ENCODE measurements at regions not wholly inside any gene's neighbourhood (a gene's known extent, or its start where the extent isn't known, plus 50 kb on each side); places are given as distances from the start of the nearest gene placed in this dataset.

GRCh38 chr15:94987085-94987484 is 755.7 kb downstream of the MCTP2 start:
- Histone ChIP-seq H3K36me3 (ENCODE audit: insufficient read depth, low read length) (no peaks in the 10 kb centered on the region), H3K4me2 (ENCODE audit: low read length) (no peak overlapping the region), H3K9me3 (ENCODE audit: low read length) (no peaks in the 10 kb centered on the region), H3K4me3 (ENCODE audit: low read depth, low read length, poor library complexity, severe bottlenecking) (no peak overlapping the region), H3K9ac (ENCODE audit: low read length) (no peak overlapping the region), H3K79me2 (ENCODE audit: insufficient read depth, low read length) (no peaks in the 10 kb centered on the region), H3K27ac (ENCODE audit: low read depth, low read length, poor library complexity, severe bottlenecking) (no peak overlapping the region), H3K4me1 (ENCODE audit: insufficient read depth, low read length, severe bottlenecking) (no peaks in the 10 kb centered on the region), H4K20me1 (ENCODE audit: insufficient read depth, low read length) (no peaks in the 10 kb centered on the region), H2AFZ (ENCODE audit: low read length) (no peak overlapping the region), H3F3A (ENCODE audit: insufficient read depth, low read length) (no peaks in the 10 kb centered on the region), H3K27me3 (ENCODE audit: insufficient read depth, low read length) (no peaks in the 10 kb centered on the region), H3K9me2 (ENCODE audit: low read depth, low read length) (no peaks in the 10 kb centered on the region)
- TF ChIP-seq CTCF (IDR thresholded peaks at IDR 0.05; ENCODE audit: low read length): no peak
- no peak for TF ChIP-seq EZH2 (IDR thresholded peaks at IDR 0.05; ENCODE audit: borderline replicate concordance, low read length)

GRCh38 chr15:94991718-94992117 is 760.4 kb downstream of the MCTP2 start:
- no peak for TF ChIP-seq EZH2 (IDR thresholded peaks at IDR 0.05; ENCODE audit: borderline replicate concordance, low read length)
- H3K36me3 ChIP-seq (ENCODE audit: insufficient read depth, low read length): no peaks in the 10 kb centered on the region
- no peak overlapping the region for H2AFZ ChIP-seq (ENCODE audit: low read length)
- H3K27ac ChIP-seq (ENCODE audit: low read depth, low read length, poor library complexity, severe bottlenecking): no peak overlapping the region
- H3K27me3 ChIP-seq (ENCODE audit: insufficient read depth, low read length): no peaks in the 10 kb centered on the region
- H3F3A ChIP-seq (ENCODE audit: insufficient read depth, low read length): no peaks in the 10 kb centered on the region
- H3K9me3 ChIP-seq (ENCODE audit: low read length): no peaks in the 10 kb centered on the region
- no peaks in the 10 kb centered on the region for H3K9me2 ChIP-seq (ENCODE audit: low read depth, low read length)
- no peak overlapping the region for H3K9ac ChIP-seq (ENCODE audit: low read length)
- no peak overlapping the region for H3K4me3 ChIP-seq (ENCODE audit: low read depth, low read length, poor library complexity, severe bottlenecking)
- H4K20me1 ChIP-seq (ENCODE audit: insufficient read depth, low read length): no peaks in the 10 kb centered on the region
- no peak overlapping the region for H3K4me2 ChIP-seq (ENCODE audit: low read length)
- no peaks in the 10 kb centered on the region for H3K4me1 ChIP-seq (ENCODE audit: insufficient read depth, low read length, severe bottlenecking)
- H3K79me2 ChIP-seq (ENCODE audit: insufficient read depth, low read length): no peaks in the 10 kb centered on the region

DNA sequence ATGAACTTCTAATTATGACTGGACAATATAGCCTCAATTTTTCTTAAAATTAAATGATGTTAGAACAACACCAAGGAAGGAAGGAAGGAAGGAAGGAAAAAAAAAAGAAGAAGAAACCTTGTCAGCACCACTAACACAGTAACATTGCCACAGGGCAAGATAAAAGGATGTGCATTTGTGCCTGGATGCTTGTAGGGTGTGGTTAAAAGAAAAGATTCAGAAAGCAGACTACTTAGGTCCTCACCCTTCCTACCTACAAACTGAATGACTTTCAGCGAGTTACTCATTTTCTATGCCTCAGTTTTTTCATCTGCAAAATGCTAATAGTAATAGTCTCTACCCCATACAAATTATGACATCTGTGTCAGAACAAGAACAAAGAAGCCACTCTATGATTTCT is 778.3 kb downstream of the MCTP2 start:
- TF ChIP-seq EZH2 (IDR thresholded peaks at IDR 0.05; ENCODE audit: borderline replicate concordance, low read length): no peak
- H3K36me3 ChIP-seq (ENCODE audit: insufficient read depth, low read length): no peaks in the 10 kb centered on the region
- H3K4me1 ChIP-seq (ENCODE audit: insufficient read depth, low read length, severe bottlenecking): no peaks in the 10 kb centered on the region
- no peak overlapping the region for H3K9ac ChIP-seq (ENCODE audit: low read length)
- no peaks in the 10 kb centered on the region for H4K20me1 ChIP-seq (ENCODE audit: insufficient read depth, low read length)
- H2AFZ ChIP-seq (ENCODE audit: low read length): no peak overlapping the region
- H3K4me3 ChIP-seq (ENCODE audit: low read depth, low read length, poor library complexity, severe bottlenecking): no peak overlapping the region
- no peaks in the 10 kb centered on the region for H3F3A ChIP-seq (ENCODE audit: insufficient read depth, low read length)
- no peaks in the 10 kb centered on the region for H3K9me3 ChIP-seq (ENCODE audit: low read length)
- H3K27me3 ChIP-seq (ENCODE audit: insufficient read depth, low read length): no peaks in the 10 kb centered on the region
- H3K4me2 ChIP-seq (ENCODE audit: low read length): no peak overlapping the region
- no peaks in the 10 kb centered on the region for H3K9me2 ChIP-seq (ENCODE audit: low read depth, low read length)
- no peak overlapping the region for H3K27ac ChIP-seq (ENCODE audit: low read depth, low read length, poor library complexity, severe bottlenecking)
- H3K79me2 ChIP-seq (ENCODE audit: insufficient read depth, low read length): no peaks in the 10 kb centered on the region

DNA sequence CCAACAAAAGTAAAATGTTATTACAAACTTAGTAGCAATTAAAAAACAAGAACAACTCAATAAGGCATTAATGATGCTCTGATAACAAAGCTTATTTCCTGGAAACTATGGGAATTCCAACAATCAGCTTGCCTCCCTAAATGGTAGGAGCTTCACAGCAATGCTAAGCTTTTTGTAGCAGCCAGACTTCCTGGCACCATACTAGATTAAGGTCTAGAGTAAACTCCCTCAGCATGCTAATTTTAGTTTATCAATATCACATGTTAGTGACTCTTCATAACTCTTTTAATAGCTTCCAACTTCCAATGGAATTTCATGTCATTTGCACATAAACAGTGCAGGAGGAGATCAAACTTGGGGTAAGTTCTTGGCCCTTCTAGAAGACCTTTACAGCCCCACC is 782.0 kb downstream of the MCTP2 start:
- no peak overlapping the region for H3K4me3 ChIP-seq (ENCODE audit: low read depth, low read length, poor library complexity, severe bottlenecking)
- no peaks in the 10 kb centered on the region for H3K4me1 ChIP-seq (ENCODE audit: insufficient read depth, low read length, severe bottlenecking)
- no peak overlapping the region for H2AFZ ChIP-seq (ENCODE audit: low read length)
- H3K27ac ChIP-seq (ENCODE audit: low read depth, low read length, poor library complexity, severe bottlenecking): no peak overlapping the region
- H3K36me3 ChIP-seq (ENCODE audit: insufficient read depth, low read length): no peaks in the 10 kb centered on the region
- H3K4me2 ChIP-seq (ENCODE audit: low read length): no peak overlapping the region
- H3K9ac ChIP-seq (ENCODE audit: low read length): no peak overlapping the region
- H3K9me3 ChIP-seq (ENCODE audit: low read length): no peaks in the 10 kb centered on the region
- no peaks in the 10 kb centered on the region for H3K9me2 ChIP-seq (ENCODE audit: low read depth, low read length)
- H3F3A ChIP-seq (ENCODE audit: insufficient read depth, low read length): no peaks in the 10 kb centered on the region
- no peaks in the 10 kb centered on the region for H4K20me1 ChIP-seq (ENCODE audit: insufficient read depth, low read length)
- no peaks in the 10 kb centered on the region for H3K27me3 ChIP-seq (ENCODE audit: insufficient read depth, low read length)
- no peak for TF ChIP-seq EZH2 (IDR thresholded peaks at IDR 0.05; ENCODE audit: borderline replicate concordance, low read length)
- no peak for TF ChIP-seq CTCF (IDR thresholded peaks at IDR 0.05; ENCODE audit: low read length)
- H3K79me2 ChIP-seq (ENCODE audit: insufficient read depth, low read length): no peaks in the 10 kb centered on the region
